T-cell (primary cell): ENCODE measurements at regions not wholly inside any gene's neighbourhood (a gene's known extent, or its start where the extent isn't known, plus 50 kb on each side); places are given as distances from the start of the nearest gene placed in this dataset.

ENCODE experiments used
- ATAC-seq, 4 experiments: fragments of 200-7000 bp in 3 of 4; fragments of 150-1000 bp in 1 of 4; cut with Tn5 transposase; replicated peaks in 1 of 4; 1 replicate in 3 of 4; 2 replicates in 1 of 4; pipeline ENCODE4 v1.10.0; 2021; ENCODE audit warnings: moderate library complexity in 3 of 4, mild to moderate bottlenecking in 2 of 4, moderate number of reproducible peaks in 1 of 4
- CTCF ChIA-PET, 2 donors: fragments of 300-600 bp; sonication (Branson Sonifier 250); formaldehyde crosslinking; loops; one replicate each; lab custom pipeline; 2022; ENCODE audit warnings: antibody characterized with exemption in 2 of 2; lab: Charles Lee
- POLR2A ChIA-PET, 2 donors: fragments of 300-600 bp; sonication (Branson Sonifier 250); formaldehyde crosslinking; loops; one replicate each; lab custom pipeline; 2022; ENCODE audit warnings: antibody characterized with exemption in 2 of 2; lab: Charles Lee
- DNase-seq, 35 experiments: peaks; one replicate each; pipeline versions ENCODE4 v3.0.0 to v3.0.0-alpha.2; 2013 to 2023
- H3K27ac ChIP-seq: one replicate; pipeline ENCODE4 v1.5.1; 2013; ENCODE audit warnings: low read length
- H3K27me3 ChIP-seq, 2 experiments: replicated peaks in 1 of 2; 1 replicate in 1 of 2; 2 replicates in 1 of 2; pipeline versions ENCODE4 v1.6.1 to v1.7.0; 2013; ENCODE audit warnings: low read length in 1 of 2, mixed read lengths in 1 of 2; ENCODE audit not compliant: control insufficient read depth in 2 of 2, insufficient read depth in 2 of 2; ENCODE audit errors: extremely low read depth in 1 of 2
- H3K36me3 ChIP-seq, 2 donors: 1 replicate in 1 of 2; 2 replicates in 1 of 2; pipeline versions ENCODE4 v1.6.1 to v1.7.0; 2013; ENCODE audit warnings: low read length in 1 of 2; ENCODE audit not compliant: control insufficient read depth in 2 of 2, insufficient read depth in 1 of 2; ENCODE audit errors: extremely low read depth in 1 of 2
- H3K4me1 ChIP-seq, 2 experiments: 1 replicate in 1 of 2; 2 replicates in 1 of 2; pipeline versions ENCODE4 v1.6.1 to v1.7.0; 2013; ENCODE audit warnings: low read length in 2 of 2, mixed read lengths in 1 of 2; ENCODE audit not compliant: insufficient read depth in 2 of 2, control insufficient read depth in 1 of 2; ENCODE audit errors: extremely low read depth in 1 of 2
- H3K4me3 ChIP-seq, 2 donors: 1 replicate in 1 of 2; 2 replicates in 1 of 2; pipeline versions ENCODE4 v1.5.1 to v1.7.0; 2013; ENCODE audit warnings: mild to moderate bottlenecking in 2 of 2, low read length in 1 of 2, moderate library complexity in 1 of 2; ENCODE audit not compliant: control insufficient read depth in 1 of 2; ENCODE audit errors: extremely low read depth in 1 of 2
- H3K9me3 ChIP-seq: 2 replicates; pipeline ENCODE4 v1.7.0; 2013
- H3K27ac Mint-ChIP-seq, 2 donors: one replicate each; pipeline ENCODE4 v1.8.0; 2020 to 2021; ENCODE audit warnings: mild to moderate bottlenecking in 2 of 2, mixed read lengths in 2 of 2
- H3K27me3 Mint-ChIP-seq, 2 donors: one replicate each; pipeline ENCODE4 v1.8.0; 2021 to 2022; ENCODE audit warnings: mixed read lengths in 2 of 2
- H3K36me3 Mint-ChIP-seq: one replicate; pipeline ENCODE4 v1.8.0; 2021; ENCODE audit warnings: mixed read lengths
- H3K4me1 Mint-ChIP-seq, 3 donors: one replicate each; pipeline ENCODE4 v1.8.0; 2020 to 2022; ENCODE audit warnings: mixed read lengths in 3 of 3, mild to moderate bottlenecking in 1 of 3
- H3K4me3 Mint-ChIP-seq, 3 donors: one replicate each; pipeline ENCODE4 v1.8.0; 2020 to 2022; ENCODE audit warnings: mild to moderate bottlenecking in 3 of 3, mixed read lengths in 3 of 3, moderate library complexity in 3 of 3
- H3K9me3 Mint-ChIP-seq, 3 donors: one replicate each; pipeline ENCODE4 v1.8.0; 2020 to 2022; ENCODE audit warnings: mixed read lengths in 3 of 3
- WGBS: methylation state at CpG from one replicate; pipeline ENCODE4 v1.1.5; 2013; ENCODE audit warnings: missing lambda C conversion rate; ENCODE audit not compliant: insufficient coverage; 5-methylcytosine and 5-hydroxymethylcytosine counted together

- ATAC-seq (no peak), DNase-seq (no peak)
- H3K27me3 ChIP-seq: no peaks in the 10 kb centered on the region
- no peak overlapping the region for H3K4me3 Mint-ChIP-seq
- H3K27ac Mint-ChIP-seq: no peak overlapping the region
- no peak overlapping the region for H3K27ac ChIP-seq
- H3K9me3 Mint-ChIP-seq: peaks cover 0 to 5% (median 0%) of the 10 kb centered on the region in 3 donors
- no peaks in the 10 kb centered on the region for H3K4me1 Mint-ChIP-seq
- no peak overlapping the region for H3K4me3 ChIP-seq
- POLR2A ChIA-PET: no interaction called here
- CTCF ChIA-PET: no interaction called here
- no peaks in the 10 kb centered on the region for H3K9me3 ChIP-seq
- H3K27me3 Mint-ChIP-seq: peaks cover 0 to 4% of the 10 kb centered on the region in 2 donors
- H3K4me1 ChIP-seq: no peaks in the 10 kb centered on the region
- no peaks in the 10 kb centered on the region for H3K36me3 Mint-ChIP-seq
- WGBS: 45% methylated on average over 1 of the region's 3 CpGs
- H3K36me3 ChIP-seq: no peaks in the 10 kb centered on the region
Measured at GRCh38 chr5:61948151-61948550, 357.9 kb upstream of the KIF2A start.

GRCh38 chr5:61949054-61949678, 356.8 kb upstream of the KIF2A start:
- Mint-ChIP-seq H3K36me3 (no peaks in the 10 kb centered on the region), H3K27ac (no peak overlapping the region), H3K4me1 (no peaks in the 10 kb centered on the region), H3K27me3 (peaks cover 0 to 4% of the 10 kb centered on the region in 2 donors), H3K9me3 (peaks cover 0 to 5% (median 0%) of the 10 kb centered on the region in 3 donors), H3K4me3 (no peak overlapping the region)
- CTCF ChIA-PET: no interaction called here
- POLR2A ChIA-PET: no interaction called here
- H3K4me3 ChIP-seq: no peak overlapping the region
- ATAC-seq (no peak), DNase-seq (no peak)
- no peaks in the 10 kb centered on the region for H3K9me3 ChIP-seq
- H3K4me1 ChIP-seq: no peaks in the 10 kb centered on the region
- 40% methylated on average over 1 of the region's 2 CpGs for WGBS
- no peaks in the 10 kb centered on the region for H3K27me3 ChIP-seq
- no peak overlapping the region for H3K27ac ChIP-seq
- H3K36me3 ChIP-seq: no peaks in the 10 kb centered on the region

GRCh38 chr5:61949679-61950435, 356.1 kb upstream of the KIF2A start:
- Mint-ChIP-seq H3K9me3 (peaks cover 0 to 5% (median 0%) of the 10 kb centered on the region in 3 donors), H3K27me3 (peaks cover 0 to 4% of the 10 kb centered on the region in 2 donors), H3K4me1 (no peaks in the 10 kb centered on the region), H3K36me3 (no peaks in the 10 kb centered on the region), H3K4me3 (no peak overlapping the region), H3K27ac (no peak overlapping the region)
- 82% methylated on average over 4 of the region's 7 CpGs for WGBS
- Histone ChIP-seq H3K4me3 (no peak overlapping the region), H3K36me3 (no peaks in the 10 kb centered on the region), H3K27ac (no peak overlapping the region), H3K4me1 (no peaks in the 10 kb centered on the region), H3K9me3 (no peaks in the 10 kb centered on the region), H3K27me3 (no peaks in the 10 kb centered on the region)
- ATAC-seq (no peak), DNase-seq (no peak)
- CTCF ChIA-PET: no interaction called here
- POLR2A ChIA-PET: no interaction called here

GRCh38 chr5:61951295-61951694, 354.7 kb upstream of the KIF2A start:
- WGBS: 85% methylated on average over 3 of the region's 3 CpGs
- Mint-ChIP-seq H3K27me3 (no peaks in the 10 kb centered on the region), H3K36me3 (no peaks in the 10 kb centered on the region), H3K4me1 (no peaks in the 10 kb centered on the region), H3K4me3 (no peak overlapping the region), H3K9me3 (no peaks in the 10 kb centered on the region), H3K27ac (no peak overlapping the region)
- no peaks in the 10 kb centered on the region for H3K27me3 ChIP-seq
- DNase-seq: no peak
- no peaks in the 10 kb centered on the region for H3K4me1 ChIP-seq
- POLR2A ChIA-PET: no interaction called here
- H3K9me3 ChIP-seq: no peaks in the 10 kb centered on the region
- H3K4me3 ChIP-seq: no peak overlapping the region
- no peak for ATAC-seq
- H3K27ac ChIP-seq: no peak overlapping the region
- no peaks in the 10 kb centered on the region for H3K36me3 ChIP-seq
- CTCF ChIA-PET: no interaction called here

DNA sequence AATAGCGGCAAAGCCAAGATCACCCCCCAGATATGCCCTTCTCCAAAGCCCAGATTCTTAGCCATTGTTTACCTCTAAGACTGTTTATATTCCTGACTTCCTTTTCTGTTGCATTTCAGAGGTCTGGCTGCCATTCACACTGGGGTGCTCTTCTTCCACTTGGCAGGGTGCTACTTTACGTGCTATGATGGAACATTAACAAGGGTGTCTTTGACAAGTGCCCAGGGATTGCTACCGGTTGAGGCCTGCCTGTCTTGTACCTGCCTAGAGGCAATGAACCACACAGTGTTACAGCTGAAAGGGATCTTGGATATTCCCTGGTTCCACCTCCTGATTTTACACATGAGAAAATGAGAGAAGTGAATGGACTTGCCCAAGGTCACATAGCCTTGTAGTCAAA, 352.1 kb upstream of the KIF2A start:
- 91% methylated on average over 3 of the region's 3 CpGs for WGBS
- no peak overlapping the region for H3K27ac Mint-ChIP-seq
- H3K36me3 Mint-ChIP-seq: no peaks in the 10 kb centered on the region
- Histone ChIP-seq H3K4me1 (no peaks in the 10 kb centered on the region), H3K9me3 (no peaks in the 10 kb centered on the region), H3K27me3 (no peaks in the 10 kb centered on the region), H3K4me3 (no peak overlapping the region), H3K36me3 (no peaks in the 10 kb centered on the region), H3K27ac (no peak overlapping the region)
- CTCF ChIA-PET: no interaction called here
- POLR2A ChIA-PET: no interaction called here
- H3K4me1 Mint-ChIP-seq: no peaks in the 10 kb centered on the region
- DNase-seq (no peak), ATAC-seq (no peak)
- H3K9me3 Mint-ChIP-seq: no peaks in the 10 kb centered on the region
- no peak overlapping the region for H3K4me3 Mint-ChIP-seq
- no peaks in the 10 kb centered on the region for H3K27me3 Mint-ChIP-seq

- WGBS: 50% methylated on average over 1 of the region's 2 CpGs
- Histone ChIP-seq H3K9me3 (no peaks in the 10 kb centered on the region), H3K4me3 (no peak overlapping the region), H3K27ac (no peak overlapping the region), H3K27me3 (no peaks in the 10 kb centered on the region), H3K4me1 (no peaks in the 10 kb centered on the region), H3K36me3 (no peaks in the 10 kb centered on the region)
- no peak overlapping the region for H3K4me3 Mint-ChIP-seq
- peaks cover 0 to 3% of the 10 kb centered on the region in 2 donors for H3K27me3 Mint-ChIP-seq
- H3K27ac Mint-ChIP-seq: no peak overlapping the region
- ATAC-seq (no peak), DNase-seq (no peak)
- H3K9me3 Mint-ChIP-seq: peaks cover 0 to 4% (median 0%) of the 10 kb centered on the region in 3 donors
- H3K4me1 Mint-ChIP-seq: no peaks in the 10 kb centered on the region
- H3K36me3 Mint-ChIP-seq: no peaks in the 10 kb centered on the region
- CTCF ChIA-PET: no interaction called here
- POLR2A ChIA-PET: no interaction called here
Measured at GRCh38 chr5:61964201-61964600, 341.8 kb upstream of the KIF2A start.
